Naive B cell (primary cell): ENCODE measurements at regions not wholly inside any gene's neighbourhood (a gene's known extent, or its start where the extent isn't known, plus 50 kb on each side); places are given as distances from the start of the nearest gene placed in this dataset.

Experiments
- ATAC-seq, 2 donors: fragments of 150-1000 bp; cut with Tn5 transposase; 2 replicates each; pipeline ENCODE4 v1.10.0; 2021; ENCODE audit warnings: low read depth in 2 of 2, mild to moderate bottlenecking in 2 of 2, moderate library complexity in 2 of 2
- DNase-seq: peaks from one replicate; pipeline ENCODE4 v3.0.0; 2022
- H3K27ac Mint-ChIP-seq, 6 donors: one replicate each; pipeline ENCODE4 v1.8.0; 2020 to 2022; ENCODE audit warnings: mild to moderate bottlenecking in 6 of 6, mixed read lengths in 6 of 6, moderate library complexity in 5 of 6, inconsistent platforms in 2 of 6
- H3K27me3 Mint-ChIP-seq, 3 donors: one replicate each; pipeline ENCODE4 v1.8.0; 2021 to 2022; ENCODE audit warnings: mixed read lengths in 3 of 3, mild to moderate bottlenecking in 1 of 3
- H3K36me3 Mint-ChIP-seq, 2 donors: one replicate each; pipeline ENCODE4 v1.8.0; 2020 to 2022; ENCODE audit warnings: mixed read lengths in 2 of 2, inconsistent platforms in 1 of 2, mild to moderate bottlenecking in 1 of 2
- H3K4me1 Mint-ChIP-seq, 3 donors: one replicate each; pipeline ENCODE4 v1.8.0; 2020 to 2022; ENCODE audit warnings: mixed read lengths in 3 of 3, inconsistent platforms in 1 of 3, mild to moderate bottlenecking in 1 of 3, moderate library complexity in 1 of 3
- H3K4me3 Mint-ChIP-seq, 8 donors: one replicate each; pipeline ENCODE4 v1.8.0; 2020 to 2022; ENCODE audit warnings: mild to moderate bottlenecking in 8 of 8, mixed read lengths in 8 of 8, moderate library complexity in 8 of 8, inconsistent platforms in 2 of 8
- H3K9me3 Mint-ChIP-seq, 7 donors: one replicate each; pipeline ENCODE4 v1.8.0; 2020 to 2022; ENCODE audit warnings: mixed read lengths in 7 of 7, mild to moderate bottlenecking in 5 of 7, inconsistent platforms in 2 of 7, moderate library complexity in 1 of 7

DNA sequence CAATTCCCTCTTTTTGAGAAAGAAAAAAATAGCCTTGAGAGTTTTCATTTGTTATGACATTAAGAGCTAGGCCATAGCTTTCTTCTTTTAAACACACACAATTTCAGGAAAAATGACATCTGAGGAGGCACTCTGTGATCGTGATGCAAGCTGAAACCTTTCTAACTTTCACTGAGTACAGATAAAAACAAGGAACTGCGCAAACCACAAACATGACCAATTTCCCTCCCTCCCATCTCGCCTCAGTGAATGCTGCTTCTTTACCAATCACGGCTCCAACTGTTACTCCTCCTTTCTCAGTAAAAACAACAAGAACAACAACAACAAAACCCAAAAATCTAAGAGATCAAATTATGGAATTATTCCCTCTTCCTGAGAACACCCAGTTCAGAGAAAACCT lies 626.8 kb downstream of the TLL1 start:
- no peaks in the 10 kb centered on the region for H3K4me1 Mint-ChIP-seq
- no peak overlapping the region for H3K4me3 Mint-ChIP-seq
- H3K36me3 Mint-ChIP-seq = no peaks in the 10 kb centered on the region
- DNase-seq (no peak), ATAC-seq (no peak)
- H3K9me3 Mint-ChIP-seq = peaks cover 0 to 11% (median 5%) of the 10 kb centered on the region in 7 donors
- no peak overlapping the region for H3K27ac Mint-ChIP-seq
- H3K27me3 Mint-ChIP-seq = no peaks in the 10 kb centered on the region

- ATAC-seq (no peak), DNase-seq (no peak)
- no peaks in the 10 kb centered on the region for H3K4me1 Mint-ChIP-seq
- H3K36me3 Mint-ChIP-seq = no peaks in the 10 kb centered on the region
- H3K4me3 Mint-ChIP-seq = no peak overlapping the region
- H3K27me3 Mint-ChIP-seq = no peaks in the 10 kb centered on the region
- peaks cover 0 to 11% (median 5%) of the 10 kb centered on the region in 7 donors for H3K9me3 Mint-ChIP-seq
- H3K27ac Mint-ChIP-seq = no peak overlapping the region
Observed at GRCh38 chr4:166501941-166502382, 628.9 kb downstream of the TLL1 start.

DNA sequence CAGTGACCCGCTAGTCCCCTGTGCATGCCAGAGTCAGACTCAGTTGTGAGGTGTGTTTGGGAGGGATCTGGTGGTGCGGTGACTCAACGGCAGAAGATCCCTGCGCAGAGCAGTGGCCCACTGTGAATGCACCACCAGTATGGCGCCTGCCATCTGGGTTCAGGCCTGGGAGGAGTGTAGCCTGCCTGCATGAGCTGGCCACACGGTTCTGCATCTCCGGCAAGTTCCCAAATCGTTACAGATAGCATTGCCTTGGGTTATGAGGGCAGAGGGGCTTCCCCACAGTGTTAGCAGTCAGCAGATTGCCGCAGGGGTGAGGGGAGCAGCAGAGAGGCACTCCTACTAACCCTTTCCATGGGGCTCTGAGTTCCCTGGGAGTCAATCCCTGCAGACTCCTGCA lies 629.6 kb downstream of the TLL1 start:
- no peaks in the 10 kb centered on the region for H3K27me3 Mint-ChIP-seq
- no peak overlapping the region for H3K4me3 Mint-ChIP-seq
- no peaks in the 10 kb centered on the region for H3K36me3 Mint-ChIP-seq
- no peaks in the 10 kb centered on the region for H3K4me1 Mint-ChIP-seq
- H3K27ac Mint-ChIP-seq = no peak overlapping the region
- no peak for DNase-seq
- no peak for ATAC-seq
- H3K9me3 Mint-ChIP-seq = peaks cover 0 to 11% (median 5%) of the 10 kb centered on the region in 7 donors

- no peak for DNase-seq
- Mint-ChIP-seq H3K4me1 (no peaks in the 10 kb centered on the region), H3K27me3 (no peaks in the 10 kb centered on the region), H3K27ac (no peak overlapping the region), H3K4me3 (no peak overlapping the region), H3K36me3 (no peaks in the 10 kb centered on the region), H3K9me3 (peaks cover 0 to 10% (median 3%) of the 10 kb centered on the region in 7 donors)
- ATAC-seq = no peak
Observed at GRCh38 chr4:166506051-166506450, 633.0 kb downstream of the TLL1 start.

DNA sequence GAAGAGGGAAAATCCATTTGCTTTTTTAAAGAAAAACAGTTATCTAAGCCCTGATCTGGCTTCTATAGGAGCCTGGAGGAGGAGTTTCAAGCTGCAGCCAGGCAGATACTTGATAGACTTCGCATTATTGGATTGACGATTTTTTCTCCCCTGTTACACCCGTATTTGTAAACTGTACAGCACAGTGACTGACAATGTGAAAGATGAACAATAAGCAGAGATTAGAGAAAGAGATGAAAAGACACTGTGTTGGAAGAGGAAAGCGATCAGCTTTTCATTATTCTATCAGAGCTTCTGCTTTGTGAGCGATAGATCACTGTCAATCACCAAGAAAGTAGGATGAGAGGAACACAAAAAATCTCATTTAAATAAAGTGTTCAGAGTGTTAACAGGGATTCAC lies 639.2 kb downstream of the TLL1 start:
- no peaks in the 10 kb centered on the region for H3K27me3 Mint-ChIP-seq
- DNase-seq (no peak), ATAC-seq (no peak)
- peaks cover 0 to 4% (median 2%) of the 10 kb centered on the region in 7 donors for H3K9me3 Mint-ChIP-seq
- H3K27ac Mint-ChIP-seq = no peak overlapping the region
- H3K4me3 Mint-ChIP-seq = no peak overlapping the region
- H3K36me3 Mint-ChIP-seq = no peaks in the 10 kb centered on the region
- H3K4me1 Mint-ChIP-seq = no peaks in the 10 kb centered on the region

DNA sequence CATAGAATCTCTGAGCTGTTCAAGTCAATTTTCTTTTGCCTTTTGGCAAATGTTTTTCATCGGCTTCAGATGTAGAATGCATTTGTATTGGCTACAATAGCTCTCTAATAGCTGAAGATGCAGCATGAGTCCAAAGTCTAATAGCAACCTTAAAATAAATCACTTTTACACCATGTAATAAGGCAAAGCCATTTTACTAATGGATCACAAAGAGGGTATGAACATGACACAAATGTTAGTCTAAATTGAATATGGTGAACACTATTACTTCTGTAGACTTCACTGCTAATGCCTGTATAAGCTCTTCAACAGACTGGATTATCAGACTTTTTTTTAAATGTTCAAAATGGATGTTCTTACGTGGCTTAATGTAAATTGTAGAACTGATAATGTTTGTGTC lies 645.3 kb downstream of the TLL1 start:
- ATAC-seq (no peak), DNase-seq (no peak)
- Mint-ChIP-seq H3K4me3 (no peak overlapping the region), H3K9me3 (peaks cover 0 to 14% (median 5%) of the 10 kb centered on the region in 7 donors), H3K4me1 (no peaks in the 10 kb centered on the region), H3K36me3 (no peaks in the 10 kb centered on the region), H3K27me3 (no peaks in the 10 kb centered on the region), H3K27ac (no peak overlapping the region)

GRCh38 chr4:166518776-166519175 lies 645.7 kb downstream of the TLL1 start:
- Mint-ChIP-seq H3K4me3 (no peak overlapping the region), H3K27ac (no peak overlapping the region), H3K36me3 (no peaks in the 10 kb centered on the region), H3K9me3 (peaks cover 0 to 14% (median 5%) of the 10 kb centered on the region in 7 donors), H3K4me1 (no peaks in the 10 kb centered on the region), H3K27me3 (no peaks in the 10 kb centered on the region)
- DNase-seq (no peak), ATAC-seq (no peak)

- ATAC-seq = no peak
- no peaks in the 10 kb centered on the region for H3K27me3 Mint-ChIP-seq
- H3K9me3 Mint-ChIP-seq = peaks cover 0 to 14% (median 5%) of the 10 kb centered on the region in 7 donors
- no peak overlapping the region for H3K4me3 Mint-ChIP-seq
- DNase-seq = no peak
- no peaks in the 10 kb centered on the region for H3K4me1 Mint-ChIP-seq
- H3K27ac Mint-ChIP-seq = no peak overlapping the region
- H3K36me3 Mint-ChIP-seq = no peaks in the 10 kb centered on the region
Observed at GRCh38 chr4:166519774-166520173, 646.7 kb downstream of the TLL1 start.

DNA sequence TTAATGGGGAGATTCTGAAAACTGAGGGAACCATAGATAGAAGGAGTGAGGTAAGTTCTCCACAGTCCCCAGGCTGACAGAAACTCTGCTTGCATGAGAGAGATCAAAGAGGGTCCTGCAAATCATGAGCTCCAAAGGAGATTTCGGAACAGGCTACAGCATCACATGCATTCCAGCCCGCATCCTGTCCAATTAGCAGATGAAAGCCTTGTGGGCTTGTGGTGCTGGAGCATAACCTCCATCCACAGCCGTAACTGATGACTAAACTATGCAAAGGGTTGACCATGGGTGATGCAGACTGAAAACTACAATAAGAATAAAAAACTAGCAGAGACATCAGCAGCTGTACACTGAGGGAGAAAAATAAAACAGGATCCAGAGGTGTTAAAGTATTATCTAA lies 654.5 kb downstream of the TLL1 start:
- Mint-ChIP-seq H3K4me1 (no peaks in the 10 kb centered on the region), H3K36me3 (no peaks in the 10 kb centered on the region), H3K9me3 (no peaks in the 10 kb centered on the region), H3K27ac (no peak overlapping the region), H3K4me3 (no peak overlapping the region), H3K27me3 (no peaks in the 10 kb centered on the region)
- DNase-seq (no peak), ATAC-seq (no peak)

- ATAC-seq (no peak), DNase-seq (no peak)
- no peaks in the 10 kb centered on the region for H3K36me3 Mint-ChIP-seq
- no peak overlapping the region for H3K4me3 Mint-ChIP-seq
- peaks cover 0 to 2% (median 0%) of the 10 kb centered on the region in 7 donors for H3K9me3 Mint-ChIP-seq
- H3K27ac Mint-ChIP-seq = no peak overlapping the region
- H3K4me1 Mint-ChIP-seq = no peaks in the 10 kb centered on the region
- H3K27me3 Mint-ChIP-seq = no peaks in the 10 kb centered on the region
Observed at GRCh38 chr4:166531703-166532102, 658.7 kb downstream of the TLL1 start.

DNA sequence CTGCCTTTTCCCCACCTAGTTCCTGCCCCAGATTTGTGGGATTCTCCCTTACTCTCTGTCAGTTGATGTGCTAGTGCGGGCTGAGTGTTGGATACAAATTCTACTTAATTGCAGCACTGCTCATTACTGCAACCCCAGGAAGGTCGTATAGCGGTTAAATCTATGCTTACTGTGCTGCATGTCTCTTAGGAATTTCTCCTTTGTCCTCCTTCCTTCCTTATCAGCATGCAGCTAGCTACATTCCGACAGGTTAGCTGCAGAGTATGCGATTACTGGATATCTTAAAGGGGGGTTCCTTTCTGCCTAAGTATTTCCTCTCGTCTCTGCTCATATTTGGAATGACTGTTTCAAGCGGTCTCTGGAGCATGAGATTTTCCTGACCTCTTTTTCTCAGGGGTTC lies 662.8 kb downstream of the TLL1 start:
- peak overlapping the region in 1 of 6 donors; percentile 50 for H3K27ac Mint-ChIP-seq
- H3K4me3 Mint-ChIP-seq = no peak overlapping the region
- DNase-seq (no peak), ATAC-seq (no peak)
- no peaks in the 10 kb centered on the region for H3K27me3 Mint-ChIP-seq
- no peaks in the 10 kb centered on the region for H3K36me3 Mint-ChIP-seq
- no peaks in the 10 kb centered on the region for H3K4me1 Mint-ChIP-seq
- peaks cover 0 to 4% (median 0%) of the 10 kb centered on the region in 7 donors for H3K9me3 Mint-ChIP-seq

DNA sequence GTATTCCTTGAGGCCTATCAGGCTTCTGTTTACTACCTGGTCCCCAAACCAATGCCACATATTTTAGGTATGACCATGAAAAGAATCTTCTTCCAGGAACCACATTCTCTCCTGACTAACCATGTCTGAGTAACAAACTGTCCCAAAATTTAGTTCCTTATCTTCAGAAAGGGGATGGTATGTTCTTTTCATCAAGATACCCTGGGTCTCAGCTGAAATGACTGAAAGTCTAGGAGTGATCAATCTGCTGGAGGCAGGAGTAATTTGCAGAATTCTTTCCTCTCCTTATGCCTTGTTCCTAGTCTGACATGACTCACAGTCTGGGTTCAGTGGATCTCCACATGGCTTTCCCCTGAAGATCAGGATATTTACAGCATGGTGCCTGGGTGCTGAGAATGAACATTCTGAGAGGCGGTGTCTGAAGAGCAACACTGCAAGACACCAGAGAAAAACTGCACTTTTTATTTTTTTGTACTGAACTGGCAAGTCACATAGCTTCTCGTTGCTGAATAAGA lies 665.5 kb downstream of the TLL1 start:
- Mint-ChIP-seq H3K27ac (no peak overlapping the region), H3K9me3 (peaks cover 0 to 7% (median 4%) of the 10 kb centered on the region in 7 donors), H3K4me3 (no peak overlapping the region), H3K4me1 (no peaks in the 10 kb centered on the region), H3K27me3 (no peaks in the 10 kb centered on the region), H3K36me3 (no peaks in the 10 kb centered on the region)
- DNase-seq = no peak
- ATAC-seq = no peak

DNA sequence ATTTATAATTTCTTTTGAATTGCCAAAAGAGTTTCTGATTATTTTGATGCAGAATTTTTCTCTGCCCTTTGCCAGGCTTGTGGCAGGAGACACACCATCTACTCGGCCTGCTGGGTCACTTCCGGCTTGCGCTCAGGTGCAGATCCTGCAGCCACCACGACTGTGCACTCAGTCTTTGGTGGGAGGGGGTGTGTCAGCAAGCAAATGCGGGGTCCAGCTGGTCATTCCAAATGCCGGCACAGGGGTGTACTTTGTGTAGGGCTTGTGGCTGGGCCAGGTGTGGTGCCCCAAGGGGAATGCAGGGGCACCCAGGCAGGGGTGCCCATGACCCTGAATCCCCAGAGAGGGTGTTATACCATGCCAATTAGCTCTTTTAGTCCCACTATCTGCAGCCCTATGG lies 673.0 kb downstream of the TLL1 start:
- Mint-ChIP-seq H3K4me3 (peak overlapping the region in 1 of 8 donors; percentile 58), H3K36me3 (no peaks in the 10 kb centered on the region), H3K27ac (no peak overlapping the region), H3K9me3 (peaks cover 0 to 6% (median 4%) of the 10 kb centered on the region in 7 donors), H3K4me1 (no peaks in the 10 kb centered on the region), H3K27me3 (no peaks in the 10 kb centered on the region)
- no peak for DNase-seq
- no peak for ATAC-seq

- no peaks in the 10 kb centered on the region for H3K27me3 Mint-ChIP-seq
- ATAC-seq = no peak
- DNase-seq = no peak
- H3K27ac Mint-ChIP-seq = no peak overlapping the region
- H3K4me1 Mint-ChIP-seq = no peaks in the 10 kb centered on the region
- H3K9me3 Mint-ChIP-seq = peaks cover 0 to 11% (median 4%) of the 10 kb centered on the region in 7 donors
- no peak overlapping the region for H3K4me3 Mint-ChIP-seq
- H3K36me3 Mint-ChIP-seq = no peaks in the 10 kb centered on the region
Observed at GRCh38 chr4:166577639-166578038, 656.7 kb downstream of the SPOCK3 start.

DNA sequence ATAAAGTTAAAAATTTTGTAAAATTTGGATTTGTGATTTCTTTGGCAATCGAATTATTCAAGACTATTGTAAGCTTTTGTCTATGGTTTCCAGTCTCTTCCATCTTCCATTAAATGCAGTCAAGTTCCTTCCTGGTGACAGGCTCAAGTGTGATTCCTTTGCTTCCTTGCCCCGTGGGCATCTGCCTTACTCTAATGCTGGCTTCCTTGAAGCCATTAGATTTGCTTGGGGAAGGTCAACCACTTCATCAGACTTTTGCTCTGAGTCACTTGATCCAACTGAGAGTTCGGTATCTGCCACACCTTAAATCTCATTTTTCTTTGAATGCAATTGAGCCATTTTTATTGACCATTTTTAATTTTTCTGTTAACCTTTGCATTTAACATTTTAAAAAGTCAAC lies 648.8 kb downstream of the SPOCK3 start:
- Mint-ChIP-seq H3K4me1 (no peaks in the 10 kb centered on the region), H3K27ac (no peak overlapping the region), H3K4me3 (no peak overlapping the region), H3K27me3 (no peaks in the 10 kb centered on the region), H3K9me3 (peaks cover 0 to 4% (median 3%) of the 10 kb centered on the region in 7 donors), H3K36me3 (no peaks in the 10 kb centered on the region)
- ATAC-seq = no peak
- DNase-seq = no peak
